ENCODE measurements at regions not wholly inside any gene's neighbourhood (a gene's known extent, or its start where the extent isn't known, plus 50 kb on each side); places are given as distances from the start of the nearest gene placed in this dataset.

DNA sequence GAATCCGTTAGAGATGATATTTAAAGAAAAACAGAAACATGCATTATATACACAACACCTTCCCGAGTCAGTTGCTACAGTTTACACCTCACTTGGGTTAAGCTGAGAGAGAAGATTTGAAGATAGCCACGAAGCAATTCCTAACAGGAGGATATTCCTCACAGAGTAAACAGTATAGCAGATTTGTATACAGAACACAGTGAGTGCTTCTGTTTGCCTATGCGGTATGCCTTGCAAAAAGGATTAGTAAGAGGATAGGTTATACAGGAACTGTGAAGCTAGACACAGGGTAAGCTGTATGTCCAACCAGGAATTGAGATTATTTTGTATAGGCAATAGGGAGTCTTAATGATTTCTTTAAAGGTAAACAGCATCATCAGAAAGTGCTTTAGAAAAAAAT, 471.8 kb downstream of the LIG4 start:
- TF ChIP-seq, protein P1, sequence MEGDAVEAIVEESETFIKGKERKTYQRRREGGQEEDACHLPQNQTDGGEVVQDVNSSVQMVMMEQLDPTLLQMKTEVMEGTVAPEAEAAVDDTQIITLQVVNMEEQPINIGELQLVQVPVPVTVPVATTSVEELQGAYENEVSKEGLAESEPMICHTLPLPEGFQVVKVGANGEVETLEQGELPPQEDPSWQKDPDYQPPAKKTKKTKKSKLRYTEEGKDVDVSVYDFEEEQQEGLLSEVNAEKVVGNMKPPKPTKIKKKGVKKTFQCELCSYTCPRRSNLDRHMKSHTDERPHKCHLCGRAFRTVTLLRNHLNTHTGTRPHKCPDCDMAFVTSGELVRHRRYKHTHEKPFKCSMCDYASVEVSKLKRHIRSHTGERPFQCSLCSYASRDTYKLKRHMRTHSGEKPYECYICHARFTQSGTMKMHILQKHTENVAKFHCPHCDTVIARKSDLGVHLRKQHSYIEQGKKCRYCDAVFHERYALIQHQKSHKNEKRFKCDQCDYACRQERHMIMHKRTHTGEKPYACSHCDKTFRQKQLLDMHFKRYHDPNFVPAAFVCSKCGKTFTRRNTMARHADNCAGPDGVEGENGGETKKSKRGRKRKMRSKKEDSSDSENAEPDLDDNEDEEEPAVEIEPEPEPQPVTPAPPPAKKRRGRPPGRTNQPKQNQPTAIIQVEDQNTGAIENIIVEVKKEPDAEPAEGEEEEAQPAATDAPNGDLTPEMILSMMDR (IDR thresholded peaks at IDR 0.05; ENCODE audit: poor library complexity) = no peak
- no peak for TF ChIP-seq EZH2 (IDR thresholded peaks at IDR 0.05; ENCODE audit: borderline replicate concordance)
- no peak for TF ChIP-seq EZH2phosphoT487 (IDR thresholded peaks at IDR 0.05; ENCODE audit: low read depth, severe bottlenecking, unreplicated experiment)

Measured in hepatocyte (in vitro differentiated cells).